GM19043 (cell line): ENCODE measurements at regions not wholly inside any gene's neighbourhood (a gene's known extent, or its start where the extent isn't known, plus 50 kb on each side); places are given as distances from the start of the nearest gene placed in this dataset.
A peak's percentile ranks its signal among the peaks of the same experiment; 100 is the strongest.

Source experiments
- ATAC-seq: cut with Tn5 transposase; IDR thresholded peaks from one replicate; pipeline ENCODE4 v1.9.1; 2021; ENCODE audit warnings: low read depth; ENCODE audit not compliant: unreplicated experiment

GRCh38 chr6:53744321-53744720 lies 50.5 kb upstream of the LRRC1 start:
- ATAC-seq, result no peak

GRCh38 chr6:53741034-53741823 lies 53.6 kb upstream of the LRRC1 start:
- no peak for ATAC-seq

DNA sequence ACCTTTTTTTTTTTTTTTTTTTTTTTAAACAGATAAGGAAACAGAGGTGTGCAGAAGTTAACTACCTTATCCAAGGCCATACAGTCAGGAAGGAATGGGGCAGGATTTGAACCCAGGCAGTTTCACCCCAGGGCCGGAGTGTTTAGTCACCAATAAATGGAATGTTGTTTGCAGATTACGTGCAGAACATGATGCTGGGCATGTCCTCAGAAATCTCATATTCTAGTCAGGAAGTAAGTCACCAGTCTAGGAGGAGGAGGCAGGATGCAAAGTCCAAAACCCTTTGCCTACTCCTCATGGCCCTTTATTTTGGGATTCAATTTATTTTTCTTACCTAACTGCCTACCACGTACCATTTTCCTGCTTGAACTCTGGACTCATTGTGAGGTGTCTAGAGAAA lies 57.1 kb upstream of the LRRC1 start:
- ATAC-seq, result no peak

DNA sequence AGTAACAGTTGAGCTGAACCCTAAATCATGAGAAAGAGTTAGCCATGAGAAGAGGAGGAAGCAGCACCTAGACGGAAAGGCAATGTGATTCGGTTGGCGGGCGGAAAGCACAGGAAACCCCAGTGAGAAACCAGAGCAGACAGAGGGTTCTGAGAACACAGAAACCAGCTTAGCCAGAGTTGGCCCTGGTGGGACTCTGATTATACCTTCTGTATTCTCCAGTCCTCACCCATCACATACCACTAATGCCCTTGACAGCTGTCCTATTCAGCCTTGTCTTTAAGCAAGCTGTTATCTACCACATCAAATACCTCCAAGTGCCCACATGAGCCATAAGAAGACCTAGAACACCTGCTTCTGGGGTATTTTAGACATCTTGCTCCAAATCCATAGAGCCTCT lies 58.9 kb upstream of the LRRC1 start:
- no peak for ATAC-seq

DNA sequence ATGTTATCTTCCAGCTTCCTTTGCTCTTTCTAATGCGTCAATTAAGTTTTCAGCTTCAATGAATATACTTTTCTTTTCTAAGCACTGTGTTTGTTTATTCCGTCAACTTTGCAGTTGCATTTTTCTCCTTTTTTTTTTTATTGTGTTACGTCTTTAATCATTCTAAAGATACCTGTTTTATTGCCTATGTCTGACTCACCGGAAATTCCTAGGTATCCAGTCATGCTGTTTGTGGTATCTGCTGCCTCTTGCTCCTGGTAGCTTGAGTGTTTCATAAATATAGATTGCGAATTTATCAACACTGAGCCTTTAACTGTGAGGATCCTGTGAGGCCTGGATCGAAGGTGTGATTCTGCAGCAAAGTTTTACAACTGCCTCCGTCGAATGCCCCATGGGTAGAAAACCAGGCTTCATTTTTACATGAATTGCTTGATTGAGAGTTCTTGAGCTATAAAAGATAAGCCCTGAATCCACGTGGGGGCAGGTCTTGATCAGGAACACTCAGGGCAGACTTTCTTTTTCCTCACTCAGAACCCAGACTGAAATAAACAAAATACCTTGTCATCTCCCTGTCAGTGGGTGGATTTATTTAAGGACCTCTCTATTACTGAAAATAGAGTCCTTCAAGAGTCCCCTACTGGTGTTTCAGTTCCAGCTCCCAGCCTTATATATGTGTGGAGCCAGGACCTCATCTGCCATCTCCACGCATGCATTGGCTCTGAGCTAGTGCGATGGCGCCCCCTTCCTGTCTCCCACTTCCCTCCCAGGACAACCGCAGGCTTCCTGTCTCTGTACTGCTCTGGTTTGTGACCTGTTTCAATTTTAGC lies 60.1 kb upstream of the LRRC1 start:
- no peak for ATAC-seq

GRCh38 chr6:53731866-53732636 lies 62.8 kb upstream of the LRRC1 start:
- no peak for ATAC-seq

DNA sequence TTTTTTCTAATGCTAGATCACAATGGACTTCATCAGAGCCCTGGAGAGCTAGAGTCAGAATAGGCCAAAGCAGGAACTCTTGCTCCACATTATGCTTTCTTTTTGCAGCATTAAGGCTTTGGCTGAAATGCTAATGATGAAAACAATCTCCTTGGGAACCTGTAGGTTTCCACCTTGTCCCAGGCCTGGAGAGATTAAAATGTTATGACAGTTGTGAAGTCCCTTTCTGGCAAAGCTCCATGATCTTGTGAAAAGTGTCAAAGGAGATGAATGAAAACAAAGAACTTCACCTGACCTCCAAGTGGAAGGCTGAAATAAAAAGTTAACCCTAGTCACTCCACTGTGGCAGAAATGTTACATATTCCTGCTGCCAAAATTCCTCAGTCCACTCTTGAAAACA lies 64.0 kb upstream of the LRRC1 start:
- no peak for ATAC-seq

DNA sequence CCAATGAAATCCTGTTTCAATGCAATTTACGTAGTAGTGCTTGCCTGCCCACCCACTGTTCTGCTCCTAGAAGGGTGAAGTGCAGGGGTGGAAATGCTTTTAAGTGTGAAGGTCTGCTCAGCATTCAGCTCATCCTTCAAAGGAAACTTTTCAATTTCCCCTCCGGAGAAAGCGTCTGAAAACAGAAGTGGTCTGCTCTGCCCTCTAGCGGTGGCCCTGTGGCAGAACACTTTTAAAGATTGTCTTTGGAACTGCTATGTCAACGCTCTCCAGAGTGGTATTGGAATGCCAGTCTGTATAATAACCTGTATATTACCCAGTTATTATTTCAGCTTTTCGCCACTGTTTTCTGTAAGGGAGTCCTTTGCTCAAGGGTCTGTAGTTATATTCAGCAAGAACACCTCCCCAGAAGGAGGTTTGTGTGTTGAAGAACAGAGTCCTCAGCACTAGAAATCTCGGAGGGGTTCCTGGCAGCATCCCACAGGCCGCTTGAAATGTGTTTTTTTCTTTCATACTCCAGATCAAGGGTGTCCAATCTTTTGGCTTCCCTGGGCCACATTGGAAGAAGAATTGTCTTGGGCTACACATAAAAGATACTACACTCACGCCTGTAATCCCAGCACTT lies 63.1 kb upstream of the KLHL31 start:
- ATAC-seq, result no peak

DNA sequence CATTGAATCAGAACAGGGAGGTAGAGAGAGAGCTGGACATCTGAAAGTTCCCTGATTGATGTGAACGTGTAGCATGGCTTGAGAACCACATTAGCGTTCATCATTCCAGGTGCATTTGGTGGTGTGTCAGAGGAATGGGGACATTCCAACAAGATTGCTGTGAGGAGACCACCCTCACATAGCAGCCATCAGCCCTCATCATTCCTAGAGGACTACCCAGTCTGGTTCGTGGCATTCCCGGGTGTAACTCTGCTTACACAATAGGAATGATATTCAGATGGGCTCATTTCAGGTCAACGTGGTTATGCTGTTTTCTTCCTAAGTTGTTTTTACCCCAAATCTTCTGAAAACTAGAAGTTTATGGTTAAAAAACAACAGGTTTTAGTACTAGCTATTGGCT lies 62.2 kb upstream of the KLHL31 start:
- ATAC-seq, result no peak

- peak; percentile 87 for ATAC-seq
These were observed 60.4 kb upstream of the KLHL31 start for GRCh38 chr6:53725791-53726575.

GRCh38 chr6:53724501-53724900 lies 58.9 kb upstream of the KLHL31 start:
- ATAC-seq, result no peak

DNA sequence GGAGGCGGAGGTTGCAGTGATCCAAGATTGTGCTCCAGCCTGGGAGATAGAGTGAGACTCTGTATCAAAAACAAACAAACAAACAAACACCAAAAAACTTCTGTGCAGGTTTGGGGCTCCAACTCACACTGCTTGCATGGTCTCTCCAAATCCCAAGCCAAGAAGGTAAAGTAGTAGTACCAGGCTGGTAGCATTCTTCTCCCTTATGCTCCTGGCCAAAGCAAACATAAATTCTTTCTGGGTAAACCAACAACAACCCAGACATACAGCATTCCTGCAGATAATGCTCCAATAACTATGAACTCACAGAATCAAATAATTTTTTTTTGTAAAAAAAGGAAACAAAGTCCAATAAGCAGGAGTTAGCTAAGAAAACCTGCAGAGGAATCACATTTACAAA lies 57.8 kb upstream of the KLHL31 start:
- ATAC-seq, result no peak

GRCh38 chr6:53721766-53722165 lies 56.2 kb upstream of the KLHL31 start:
- ATAC-seq, result no peak

DNA sequence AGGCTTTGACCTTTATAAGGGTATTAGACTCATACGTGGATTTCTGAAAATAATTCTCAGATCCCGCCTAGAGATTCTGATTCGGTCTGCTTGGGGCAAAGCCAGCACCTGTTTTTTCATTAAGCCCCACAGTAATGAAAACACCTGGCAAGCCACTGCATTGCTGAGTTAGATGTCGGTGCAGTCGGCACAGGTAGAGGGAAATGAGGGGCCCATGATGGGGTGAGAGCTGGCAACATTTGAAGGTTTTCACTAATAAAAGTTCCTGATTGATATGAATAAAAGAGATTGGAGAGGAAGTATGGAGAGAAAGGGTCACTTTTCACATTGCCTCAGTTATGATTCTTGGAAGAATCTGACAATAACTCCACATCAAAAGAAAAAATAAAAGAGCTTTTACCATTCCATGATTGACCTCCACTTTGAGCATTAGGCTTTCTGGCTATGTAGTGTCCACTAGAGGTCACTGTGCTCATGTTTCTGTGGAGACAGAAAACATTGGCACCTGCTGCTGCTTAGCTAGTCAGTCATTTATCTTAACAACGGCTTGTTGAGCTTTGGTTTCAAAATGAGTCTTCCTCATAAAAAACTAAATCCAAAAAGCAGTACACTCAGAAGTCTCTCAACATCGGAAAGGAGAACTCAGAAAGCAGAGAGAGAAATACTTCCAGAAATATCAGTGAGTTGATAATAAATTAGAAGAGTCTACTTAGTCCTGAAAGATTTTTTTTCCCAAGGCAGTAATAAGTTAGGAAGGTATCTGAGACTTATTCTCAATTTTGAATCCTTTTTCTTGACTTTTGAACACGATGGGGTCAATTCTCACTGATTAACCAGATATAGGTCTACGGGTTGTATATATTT lies 53.3 kb upstream of the KLHL31 start:
- ATAC-seq, result peak; percentile 97

GRCh38 chr6:53717566-53717965 lies 52.0 kb upstream of the KLHL31 start:
- ATAC-seq, result no peak

- no peak for ATAC-seq
These were observed 49.9 kb upstream of the KLHL31 start for GRCh38 chr6:53715434-53715833.
